Fibroblast of lung (primary cell): ENCODE measurements at regions not wholly inside any gene's neighbourhood (a gene's known extent, or its start where the extent isn't known, plus 50 kb on each side); places are given as distances from the start of the nearest gene placed in this dataset.

Experiments used
- DNase-seq, 2 donors: peaks; one replicate each; pipeline versions ENCODE4 v3.0.0 to v3.0.0-alpha.2; 2010; ENCODE audit warnings: low read depth in 2 of 2
- H2AFZ ChIP-seq: 2 replicates; pipeline ENCODE4 v1.5.1; 2012; ENCODE audit warnings: low read length, control low read depth, inconsistent platforms
- H3K27ac ChIP-seq: 2 replicates; pipeline ENCODE4 v1.5.1; 2011; ENCODE audit warnings: low read length, control low read depth; ENCODE audit not compliant: insufficient read depth
- H3K27me3 ChIP-seq: 2 replicates; pipeline ENCODE4 v1.5.1; 2011; ENCODE audit warnings: mild to moderate bottlenecking, low read length; ENCODE audit not compliant: control insufficient read depth, insufficient read depth
- H3K36me3 ChIP-seq: 2 replicates; pipeline ENCODE4 v1.5.1; 2011; ENCODE audit warnings: low read length; ENCODE audit not compliant: control insufficient read depth, insufficient read depth
- H3K4me1 ChIP-seq: 2 replicates; pipeline ENCODE4 v1.5.1; 2011; ENCODE audit warnings: low read length; ENCODE audit not compliant: control insufficient read depth, insufficient read depth; ENCODE audit errors: extremely low read depth
- H3K4me2 ChIP-seq: 2 replicates; pipeline ENCODE4 v1.5.1; 2011; ENCODE audit warnings: low read length, control low read depth; ENCODE audit not compliant: insufficient read depth; ENCODE audit errors: extremely low read depth
- H3K4me3 ChIP-seq, 4 experiments: fragments of 200-600 bp in 1 of 4; sonication (generic) in 1 of 4; replicated peaks in 1 of 4; 2 replicates each; pipeline ENCODE4 v1.5.1; 2011 to 2016; ENCODE audit warnings: low read length in 4 of 4, low read depth in 3 of 4, mild to moderate bottlenecking in 3 of 4, control low read depth in 2 of 4, inconsistent platforms in 1 of 4, mixed read lengths in 1 of 4; ENCODE audit not compliant: insufficient read depth in 1 of 4; ENCODE audit errors: control extremely low read depth in 1 of 4
- H3K79me2 ChIP-seq: 2 replicates; pipeline ENCODE4 v1.5.1; 2012; ENCODE audit warnings: mild to moderate bottlenecking, low read length, inconsistent platforms; ENCODE audit not compliant: control insufficient read depth, insufficient read depth
- H3K9ac ChIP-seq: 2 replicates; pipeline ENCODE4 v1.5.1; 2011; ENCODE audit warnings: mild to moderate bottlenecking, low read length, control low read depth; ENCODE audit not compliant: insufficient read depth
- H3K9me3 ChIP-seq: 2 replicates; pipeline ENCODE4 v1.5.1; 2012; ENCODE audit warnings: low read depth, low read length; ENCODE audit not compliant: control insufficient read depth, insufficient read depth
- H4K20me1 ChIP-seq: 2 replicates; pipeline ENCODE4 v1.5.1; 2011; ENCODE audit warnings: low read length; ENCODE audit not compliant: control insufficient read depth, insufficient read depth; ENCODE audit errors: extremely low read depth
- EZH2 ChIP-seq: IDR thresholded peaks from 2 replicates; pipeline ENCODE4 v1.5.1; 2012; ENCODE audit warnings: low read length, control low read depth, mild to moderate bottlenecking; ENCODE audit errors: missing control alignments
- TF ChIP-seq, protein P1 (sequence below), 2 donors: IDR thresholded peaks in 1 of 2; conservative IDR thresholded peaks in 1 of 2; 1 replicate in 1 of 2; 2 replicates in 1 of 2; pipeline ENCODE4 v1.5.1; 2011 to 2012; ENCODE audit warnings: low read length in 2 of 2, control low read depth in 1 of 2, inconsistent platforms in 1 of 2, low read depth in 1 of 2, mild to moderate bottlenecking in 1 of 2

GRCh38 chr1:101316256-101316655 is 79.4 kb downstream of the S1PR1 start:
- Histone ChIP-seq H3K36me3 (no peaks in the 10 kb centered on the region), H3K4me1 (no peaks in the 10 kb centered on the region), H3K27ac (no peak overlapping the region), H3K9ac (no peak overlapping the region), H3K4me3 (no peak overlapping the region), H4K20me1 (no peaks in the 10 kb centered on the region), H3K4me2 (no peak overlapping the region), H3K9me3 (no peaks in the 10 kb centered on the region), H3K79me2 (no peaks in the 10 kb centered on the region), H3K27me3 (peaks cover 5% of the 10 kb centered on the region), H2AFZ (no peak overlapping the region)
- DNase-seq, result no peak
- TF ChIP-seq, protein P1, sequence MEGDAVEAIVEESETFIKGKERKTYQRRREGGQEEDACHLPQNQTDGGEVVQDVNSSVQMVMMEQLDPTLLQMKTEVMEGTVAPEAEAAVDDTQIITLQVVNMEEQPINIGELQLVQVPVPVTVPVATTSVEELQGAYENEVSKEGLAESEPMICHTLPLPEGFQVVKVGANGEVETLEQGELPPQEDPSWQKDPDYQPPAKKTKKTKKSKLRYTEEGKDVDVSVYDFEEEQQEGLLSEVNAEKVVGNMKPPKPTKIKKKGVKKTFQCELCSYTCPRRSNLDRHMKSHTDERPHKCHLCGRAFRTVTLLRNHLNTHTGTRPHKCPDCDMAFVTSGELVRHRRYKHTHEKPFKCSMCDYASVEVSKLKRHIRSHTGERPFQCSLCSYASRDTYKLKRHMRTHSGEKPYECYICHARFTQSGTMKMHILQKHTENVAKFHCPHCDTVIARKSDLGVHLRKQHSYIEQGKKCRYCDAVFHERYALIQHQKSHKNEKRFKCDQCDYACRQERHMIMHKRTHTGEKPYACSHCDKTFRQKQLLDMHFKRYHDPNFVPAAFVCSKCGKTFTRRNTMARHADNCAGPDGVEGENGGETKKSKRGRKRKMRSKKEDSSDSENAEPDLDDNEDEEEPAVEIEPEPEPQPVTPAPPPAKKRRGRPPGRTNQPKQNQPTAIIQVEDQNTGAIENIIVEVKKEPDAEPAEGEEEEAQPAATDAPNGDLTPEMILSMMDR (conservative IDR thresholded peaks at IDR 0.05 in 1 of 2, IDR thresholded peaks at IDR 0.05 in 1 of 2; ENCODE audit: low read depth in 1 of 2, low read length in 2 of 2), result no peak
- TF ChIP-seq EZH2, result no peak

- Histone ChIP-seq H4K20me1 (no peaks in the 10 kb centered on the region), H3K9ac (no peak overlapping the region), H3K36me3 (no peaks in the 10 kb centered on the region), H3K79me2 (no peaks in the 10 kb centered on the region), H3K4me2 (no peak overlapping the region), H3K4me1 (no peaks in the 10 kb centered on the region), H3K4me3 (no peak overlapping the region), H3K9me3 (no peaks in the 10 kb centered on the region), H3K27ac (no peak overlapping the region), H2AFZ (no peak overlapping the region), H3K27me3 (peaks cover 2% of the 10 kb centered on the region)
- no peak for DNase-seq
- TF ChIP-seq EZH2, result no peak
- TF ChIP-seq, protein P1 (conservative IDR thresholded peaks at IDR 0.05 in 1 of 2, IDR thresholded peaks at IDR 0.05 in 1 of 2; ENCODE audit: low read depth in 1 of 2, low read length in 2 of 2), result no peak
Measured at GRCh38 chr1:101316799-101317198, 80.0 kb downstream of the S1PR1 start.

- Histone ChIP-seq H3K9ac (no peak overlapping the region), H3K36me3 (no peaks in the 10 kb centered on the region), H3K4me2 (no peak overlapping the region), H3K27me3 (peaks cover 2% of the 10 kb centered on the region), H3K4me3 (no peak overlapping the region), H3K27ac (no peak overlapping the region), H3K79me2 (no peaks in the 10 kb centered on the region), H3K4me1 (no peaks in the 10 kb centered on the region), H3K9me3 (no peaks in the 10 kb centered on the region), H4K20me1 (peaks cover 2% of the 10 kb centered on the region), H2AFZ (no peak overlapping the region)
- DNase-seq, result no peak
- TF ChIP-seq EZH2, result no peak
- TF ChIP-seq, protein P1 (conservative IDR thresholded peaks at IDR 0.05 in 1 of 2, IDR thresholded peaks at IDR 0.05 in 1 of 2; ENCODE audit: low read depth in 1 of 2, low read length in 2 of 2), result no peak
Measured at GRCh38 chr1:101317590-101317989, 80.8 kb downstream of the S1PR1 start.
